NCI-H2171 (cell line): ENCODE measurements at regions not wholly inside any gene's neighbourhood (a gene's known extent, or its start where the extent isn't known, plus 50 kb on each side); places are given as distances from the start of the nearest gene placed in this dataset.
A peak's percentile ranks its signal among the peaks of the same experiment; 100 is the strongest.

ENCODE experiments used
- DNase-seq: peaks from one replicate; lab custom pipeline; 2025; lab: John Stamatoyannopoulos, UW

GRCh38 chr2:180143633-180144337 is 136.7 kb upstream of the CWC22 start:
- DNase-seq = no peak

GRCh38 chr2:180141600-180141999 is 134.5 kb upstream of the CWC22 start:
- no peak for DNase-seq

- peak; percentile 1 for DNase-seq
Observed at GRCh38 chr2:180133736-180134135, 126.6 kb upstream of the CWC22 start.

DNA sequence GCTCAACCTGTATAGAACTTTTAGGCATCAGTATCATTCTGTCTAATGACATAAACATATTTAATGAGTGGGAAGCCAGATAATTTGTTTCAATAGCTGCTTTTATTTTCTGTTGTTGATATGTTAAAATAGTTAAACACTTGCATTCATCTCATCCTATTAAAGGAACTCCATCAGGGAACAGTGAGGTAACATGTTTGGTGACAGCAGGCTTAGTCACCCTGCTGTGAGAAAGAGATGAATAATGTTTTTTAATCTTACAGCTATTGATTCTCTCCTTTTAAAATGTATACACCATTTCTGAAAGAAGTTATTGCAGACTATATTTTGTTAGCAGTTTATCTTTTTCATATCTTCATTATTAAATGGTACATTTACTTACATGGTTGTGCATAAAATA is 123.3 kb upstream of the CWC22 start:
- DNase-seq = no peak

GRCh38 chr2:180128861-180129260 is 121.8 kb upstream of the CWC22 start:
- no peak for DNase-seq

- DNase-seq = peak; percentile 84
Observed at GRCh38 chr2:180125245-180125962, 118.3 kb upstream of the CWC22 start.

DNA sequence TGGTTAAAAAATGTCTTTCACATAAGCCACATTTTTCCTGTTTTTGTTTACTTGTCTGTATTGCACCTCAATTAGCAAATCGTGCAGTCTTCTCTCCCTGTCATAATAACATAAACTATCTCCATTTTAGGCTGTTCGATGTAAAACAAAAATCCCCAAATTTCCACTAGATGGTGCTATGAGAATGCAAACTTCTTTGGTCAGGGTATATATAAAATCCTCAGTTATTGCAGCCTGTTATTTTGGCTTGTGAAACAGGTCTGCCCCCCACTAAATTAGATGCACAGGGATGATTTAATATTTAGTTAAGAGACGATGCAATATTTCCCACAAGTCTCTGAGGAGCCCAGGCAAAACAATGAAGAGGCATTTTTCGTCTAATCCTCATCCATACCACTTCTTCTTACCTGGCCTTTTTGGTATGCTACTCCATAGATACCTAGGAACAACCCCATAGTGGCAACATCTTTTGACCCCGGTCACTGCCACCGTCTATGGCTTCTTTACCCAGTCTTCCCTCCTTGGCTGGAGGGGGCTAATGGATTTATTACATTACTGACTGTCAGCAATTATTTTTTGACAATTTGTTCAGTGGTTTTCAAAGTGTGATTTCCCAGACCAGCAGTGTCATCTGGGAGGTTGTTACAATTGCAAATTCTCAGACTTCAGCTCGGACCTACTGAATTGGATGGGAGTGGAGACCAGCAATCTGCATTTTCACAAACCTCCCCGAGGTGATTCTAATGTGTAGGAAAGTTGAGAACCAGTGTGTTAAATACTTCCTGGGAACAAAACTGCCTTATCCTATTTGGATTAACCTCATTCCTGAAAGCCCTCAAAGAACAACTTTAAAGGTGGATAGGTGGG is 117.4 kb upstream of the CWC22 start:
- peak; percentile 23 for DNase-seq

- DNase-seq = no peak
Observed at GRCh38 chr2:180122874-180123273, 115.8 kb upstream of the CWC22 start.

DNA sequence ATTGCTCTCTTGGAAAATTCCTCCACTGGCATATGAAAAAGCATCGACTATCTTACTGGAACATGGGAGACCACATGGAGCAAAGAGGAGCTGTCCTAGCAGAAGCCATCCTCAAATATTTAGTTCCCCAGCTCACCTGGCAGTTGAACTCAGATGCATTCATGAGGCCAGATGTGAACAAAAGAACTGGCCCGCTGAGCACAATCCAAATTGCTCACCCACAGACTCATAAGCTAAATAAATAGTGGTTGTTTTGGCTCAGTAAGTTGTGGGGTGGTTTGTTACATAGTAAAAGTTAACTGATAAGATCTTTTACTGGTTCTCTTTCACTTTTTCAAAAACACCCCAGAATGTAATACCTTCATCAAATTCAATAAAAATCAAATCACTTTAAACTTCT is 108.6 kb upstream of the CWC22 start:
- no peak for DNase-seq

DNA sequence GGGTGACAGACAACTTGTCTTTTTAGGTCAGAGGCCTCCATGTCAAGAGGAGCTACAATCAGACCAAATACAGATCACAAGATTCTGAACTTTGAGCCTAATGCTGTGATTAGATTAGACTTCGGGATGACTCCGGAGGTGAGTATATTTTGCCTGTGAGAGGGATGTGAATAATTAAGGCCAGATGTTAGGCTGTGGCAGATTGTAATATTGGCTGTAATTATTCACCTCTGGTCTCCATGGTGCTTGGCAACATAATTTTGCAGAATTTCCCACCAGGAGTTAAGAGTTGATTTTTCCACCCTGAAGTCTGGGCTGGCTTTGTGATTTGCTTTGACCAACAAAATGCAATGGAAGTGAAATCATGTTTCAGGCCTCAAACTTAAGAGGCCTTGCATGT is 108.2 kb upstream of the CWC22 start:
- DNase-seq = no peak

- DNase-seq = no peak
Observed at GRCh38 chr2:180111901-180112300, 104.8 kb upstream of the CWC22 start.

DNA sequence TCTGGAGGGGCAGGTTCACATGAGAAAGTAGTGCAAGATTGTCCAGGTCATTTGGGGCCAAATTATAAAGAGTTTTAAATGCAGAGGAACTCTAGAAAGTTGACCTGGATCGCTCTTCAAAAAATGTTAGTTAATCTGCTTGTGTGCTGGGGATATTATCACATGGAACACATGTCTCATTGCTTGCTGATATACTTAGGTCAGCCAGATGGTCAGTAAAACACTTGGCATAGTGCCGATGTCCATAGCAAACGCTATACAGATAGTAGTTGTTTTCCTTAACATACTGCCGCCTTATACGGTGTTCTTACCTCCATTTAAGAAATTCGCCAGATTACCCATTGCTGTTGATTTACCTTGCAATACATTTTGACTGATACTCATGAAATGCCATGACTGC is 103.4 kb upstream of the CWC22 start:
- DNase-seq = no peak

DNA sequence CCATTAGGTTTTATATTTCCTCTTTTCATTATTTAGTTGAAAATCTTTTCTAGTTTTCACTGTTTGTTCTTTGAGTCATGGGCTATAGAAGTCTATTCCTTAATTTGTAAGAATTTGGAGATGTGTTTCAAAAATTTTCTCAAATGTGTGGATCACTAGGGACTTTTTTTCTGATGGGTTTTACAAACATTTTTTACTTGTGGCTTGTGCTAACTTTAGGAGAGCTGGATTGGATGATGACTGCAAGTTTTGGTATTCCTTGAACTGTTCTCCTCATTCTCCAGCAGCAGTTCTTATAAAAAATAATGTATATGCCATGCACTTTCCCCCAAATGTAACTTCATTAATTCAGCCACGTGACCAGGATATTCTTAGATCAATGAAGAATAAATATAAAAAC is 94.7 kb upstream of the CWC22 start:
- no peak for DNase-seq

DNA sequence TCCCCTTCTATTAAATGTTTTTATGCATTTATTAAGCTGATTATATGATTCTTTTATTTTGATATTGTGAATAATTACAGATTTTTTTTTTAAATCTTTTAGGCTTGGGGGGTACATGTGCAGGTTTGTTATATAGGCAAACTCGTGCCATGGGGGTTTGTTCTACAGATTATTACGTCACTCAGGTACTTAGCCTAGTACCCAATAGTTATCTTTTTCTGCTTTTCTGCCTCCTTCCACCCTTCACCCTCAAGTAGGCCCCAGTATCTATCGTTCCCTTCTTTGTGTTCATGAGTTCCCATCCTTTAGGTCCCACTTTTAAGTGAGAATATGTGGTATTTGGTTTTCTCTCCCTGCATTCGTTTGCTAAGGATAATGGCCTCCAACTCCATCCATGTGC is 92.2 kb upstream of the CWC22 start:
- DNase-seq = no peak

- DNase-seq = no peak
Observed at GRCh38 chr2:180085144-180085543, 78.0 kb upstream of the CWC22 start.

DNA sequence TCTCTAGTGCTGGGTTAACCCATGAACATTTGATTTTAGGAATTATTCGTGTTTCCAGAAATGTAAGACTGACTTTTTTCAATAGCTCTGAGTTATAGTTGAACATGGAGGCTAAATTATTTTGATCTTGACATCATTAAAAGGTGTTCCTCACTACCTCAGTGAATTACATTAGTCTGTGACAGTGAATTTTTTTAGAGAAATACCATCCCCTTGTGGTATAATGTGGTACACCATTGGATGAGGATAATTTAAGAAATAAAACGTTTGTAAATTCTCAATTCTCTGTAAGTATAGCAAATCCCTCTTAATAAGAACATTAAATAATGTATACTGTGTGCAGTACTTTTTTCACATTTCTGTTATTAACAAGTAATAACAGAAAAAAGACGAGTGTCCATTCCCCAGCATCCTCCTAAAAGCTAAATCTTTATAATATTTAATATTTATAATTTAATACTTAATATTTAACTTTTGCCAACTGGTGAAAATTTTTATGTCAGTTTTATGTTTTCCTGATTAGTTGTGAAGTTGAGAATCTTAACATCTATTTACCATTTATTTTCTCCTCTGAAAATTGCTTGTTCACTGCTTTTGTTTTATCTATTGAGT is 70.3 kb upstream of the CWC22 start:
- no peak for DNase-seq

DNA sequence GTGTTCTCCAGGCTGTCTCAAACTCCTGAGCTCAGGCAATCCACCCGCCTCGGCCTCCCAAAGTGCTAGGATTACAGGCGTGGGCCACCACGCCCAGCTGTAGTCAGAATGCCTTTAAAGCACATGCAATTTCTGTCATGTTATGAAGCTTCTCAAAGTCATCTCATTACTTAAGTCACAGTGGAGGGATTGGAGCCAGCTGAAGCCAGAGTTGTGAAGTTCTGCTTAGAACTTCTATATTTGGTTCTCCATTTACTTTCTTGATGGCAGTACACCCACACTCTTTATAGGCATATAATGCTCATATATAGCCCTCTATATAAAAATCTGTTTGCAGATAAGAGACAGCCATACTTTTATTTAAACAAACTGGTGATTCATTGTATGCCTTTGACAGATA is 68.8 kb upstream of the CWC22 start:
- no peak for DNase-seq

DNA sequence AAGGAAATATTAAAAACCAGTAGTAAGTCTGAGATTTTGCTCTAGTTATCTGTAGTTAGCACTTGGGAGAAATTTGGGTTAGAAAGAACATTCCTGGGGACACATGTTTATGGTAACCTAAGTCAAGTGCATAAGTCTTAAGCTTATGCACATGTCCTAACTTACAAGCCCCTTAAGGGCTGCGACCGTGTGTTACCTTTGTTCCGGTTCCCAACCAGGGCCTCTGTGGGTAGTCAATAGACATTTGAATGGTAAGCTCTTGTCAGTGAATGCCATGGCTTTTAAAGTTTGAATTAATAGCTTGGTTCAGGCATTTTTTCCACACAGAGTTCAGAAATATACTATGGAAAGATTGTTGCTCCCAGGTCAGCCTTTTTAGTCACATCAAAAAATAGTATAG is 64.7 kb upstream of the CWC22 start:
- DNase-seq = no peak

DNA sequence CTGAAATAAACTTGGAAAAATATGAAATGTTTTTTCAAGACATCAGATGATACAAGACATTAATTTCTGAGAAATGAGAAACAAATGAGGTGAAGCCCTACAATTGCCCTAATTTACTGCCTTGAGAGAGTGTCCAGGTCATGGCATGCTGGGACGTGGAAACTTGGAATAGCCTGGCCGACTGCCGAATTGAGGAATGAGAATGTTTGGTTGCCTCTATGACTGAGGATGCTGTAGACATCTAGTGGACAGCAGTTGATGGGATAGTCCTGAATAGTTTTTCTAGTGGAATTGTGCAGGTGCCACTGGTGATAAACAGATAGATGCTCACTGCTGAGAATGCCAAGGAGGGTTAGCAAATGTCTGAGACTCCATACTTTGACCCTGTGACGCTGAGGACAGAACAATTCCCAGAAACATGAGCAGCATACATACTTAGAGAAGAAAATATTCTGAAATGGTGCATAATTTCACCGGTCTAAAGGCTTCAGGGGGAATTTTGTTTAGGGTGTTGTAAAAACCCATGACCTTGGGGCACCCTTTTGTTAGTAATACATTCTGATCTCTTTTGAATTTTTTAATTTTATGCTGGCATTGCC is 56.5 kb upstream of the CWC22 start:
- no peak for DNase-seq

DNA sequence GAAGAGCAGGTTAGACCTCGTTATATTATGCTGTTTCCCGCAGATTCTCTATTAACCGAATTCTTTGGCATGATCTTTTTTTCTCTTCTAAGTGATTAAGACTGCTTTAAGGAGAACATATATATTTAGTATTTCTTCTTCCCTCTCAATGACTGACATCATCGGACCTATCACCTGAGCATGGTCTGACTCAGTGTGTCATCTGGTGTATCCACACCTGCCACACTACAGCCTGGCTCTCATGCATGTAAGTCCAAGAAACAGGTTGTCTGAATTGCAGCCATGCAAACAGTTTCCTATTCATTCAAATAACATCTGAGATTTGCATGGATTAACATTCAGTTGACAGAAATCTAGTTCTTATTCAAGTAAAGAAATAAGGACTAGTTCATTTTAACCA is 55.1 kb upstream of the CWC22 start:
- DNase-seq = no peak

- no peak for DNase-seq
Observed at GRCh38 chr2:180061546-180061945, 54.4 kb upstream of the CWC22 start.

DNA sequence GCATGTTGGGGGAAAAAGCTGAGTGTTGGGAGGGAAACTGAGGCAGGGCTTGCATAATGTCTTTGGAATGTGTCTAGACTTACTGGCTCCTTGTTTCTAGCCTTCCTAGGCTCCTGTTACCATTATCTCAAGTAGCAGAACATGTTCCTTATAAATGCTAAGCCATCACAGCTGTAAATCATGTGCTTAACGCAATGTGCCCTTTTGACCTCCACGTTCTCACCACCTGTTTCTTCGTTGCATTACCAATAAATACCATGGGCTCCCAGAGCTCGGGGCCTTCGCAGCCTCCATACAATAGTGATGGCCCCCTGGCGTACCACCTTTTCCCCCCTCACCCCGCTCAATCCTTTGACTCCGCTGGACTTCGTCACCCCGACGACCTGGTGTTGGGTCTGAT is 54.0 kb upstream of the CWC22 start:
- no peak for DNase-seq
